GM12878 (cell line): ENCODE measurements at regions not wholly inside any gene's neighbourhood (a gene's known extent, or its start where the extent isn't known, plus 50 kb on each side); places are given as distances from the start of the nearest gene placed in this dataset.

Source experiments
- ATAC-seq: fragments of 200-7000 bp; cut with Tn5 transposase; 3 replicates; pipeline ENCODE4 v1.9.1; 2020; ENCODE audit warnings: mild to moderate bottlenecking, moderate library complexity
- BruUV-seq: library from RNA; stranded (reverse); fragments of 400-500 nt; replicated peaks from 2 replicates; lab custom pipeline; 2021; lab: Mats Ljungman, UMichigan
- CTCF ChIA-PET: fragments of 300-600 bp; sonication (Branson Sonifier 250); formaldehyde crosslinking; extraction: SDS; loops from one replicate; lab custom pipeline; 2021; ENCODE audit warnings: inconsistent platforms; lab: Yijun Ruan, JAX
- POLR2A ChIA-PET: fragments of 350-600 bp; formaldehyde crosslinking; extraction: SDS; loops from one replicate; lab custom pipeline; 2021; ENCODE audit warnings: inconsistent platforms; lab: Charles Lee
- RAD21 ChIA-PET: fragments of 300-600 bp; sonication (Branson Sonifier 250); formaldehyde crosslinking; loops from one replicate; lab custom pipeline; 2023; ENCODE audit warnings: antibody characterized with exemption; ENCODE audit not compliant: unreplicated experiment; lab: Charles Lee
- SMC1A ChIA-PET: fragments of 300-600 bp; sonication (Branson Sonifier 250); formaldehyde crosslinking; loops from one replicate; lab custom pipeline; 2023; ENCODE audit not compliant: unreplicated experiment, uncharacterized antibody; lab: Charles Lee
- DNase-seq: peaks from one replicate; pipeline ENCODE4 v3.0.0-alpha.2; 2011; ENCODE audit warnings: low read depth, low spot score
- FAIRE-seq: peaks from 3 replicates; lab custom pipeline; 2011; peaks lifted over from hg19 to GRCh38; lab: Jason Lieb, UNC
- H2AFZ ChIP-seq: 2 replicates; pipeline ENCODE4 v1.6.0; 2011; ENCODE audit warnings: low read depth, low read length, control low read depth; ENCODE audit not compliant: control insufficient read depth
- H3K27ac ChIP-seq: 2 replicates; pipeline ENCODE4 v1.5.1; 2011; ENCODE audit warnings: control low read depth; ENCODE audit not compliant: control insufficient read depth, insufficient read depth
- H3K27me3 ChIP-seq, 2 experiments: replicated peaks in 1 of 2; 2 replicates each; pipeline versions ENCODE4 v1.6.0 to v1.6.1; 2011; ENCODE audit warnings: low read length in 1 of 2; ENCODE audit not compliant: control insufficient read depth in 2 of 2, insufficient read depth in 2 of 2
- H3K36me3 ChIP-seq, 2 experiments: 2 replicates each; pipeline ENCODE4 v1.5.1; 2011; ENCODE audit warnings: low read length in 1 of 2; ENCODE audit not compliant: control insufficient read depth in 2 of 2, insufficient read depth in 2 of 2
- H3K4me1 ChIP-seq: 2 replicates; pipeline ENCODE4 v1.6.1; 2011; ENCODE audit warnings: mild to moderate bottlenecking, low read length, moderate library complexity, mixed read lengths; ENCODE audit not compliant: control insufficient read depth, insufficient read depth
- H3K4me2 ChIP-seq: 2 replicates; pipeline ENCODE4 v1.6.0; 2011; ENCODE audit warnings: control low read depth; ENCODE audit not compliant: control insufficient read depth, insufficient read depth
- H3K4me3 ChIP-seq: fragments of 200-600 bp; sonication (generic); 2 replicates; pipeline ENCODE4 v1.5.1; 2016
- H3K79me2 ChIP-seq: 2 replicates; pipeline ENCODE4 v1.6.0; 2011; ENCODE audit warnings: low read length; ENCODE audit not compliant: control insufficient read depth, insufficient read depth
- H3K9ac ChIP-seq: 2 replicates; pipeline ENCODE4 v1.8.0; 2011; ENCODE audit warnings: low read length, control low read depth, mixed read lengths; ENCODE audit not compliant: control insufficient read depth, insufficient read depth
- H3K9me3 ChIP-seq: replicated peaks from 3 replicates; pipeline ENCODE4 v1.5.1; 2011; ENCODE audit warnings: mild to moderate bottlenecking, low read length; ENCODE audit not compliant: control insufficient read depth, insufficient read depth
- H4K20me1 ChIP-seq: 2 replicates; pipeline ENCODE4 v1.6.0; 2011; ENCODE audit not compliant: control insufficient read depth, insufficient read depth
- BCLAF1 ChIP-seq: fragments of 450-650 bp; IDR thresholded peaks from 2 replicates; pipeline ENCODE4 v1.6.1; 2017; ENCODE audit warnings: antibody characterized with exemption, mild to moderate bottlenecking, moderate library complexity
- CHD2 ChIP-seq: IDR thresholded peaks from 2 replicates; pipeline ENCODE4 v1.6.1; 2011; ENCODE audit warnings: low read depth, low read length, improper control_type of control experiment, borderline replicate concordance
- CREB1 ChIP-seq: IDR thresholded peaks from 2 replicates; pipeline ENCODE4 v1.6.1; 2012; ENCODE audit warnings: low read depth, mild to moderate bottlenecking, inconsistent platforms
- IKZF1 ChIP-seq: fragments of 450-650 bp; conservative IDR thresholded peaks from 2 replicates; pipeline ENCODE4 v1.6.1; 2017; ENCODE audit warnings: antibody characterized with exemption, mild to moderate bottlenecking
- NFIC ChIP-seq: IDR thresholded peaks from 2 replicates; pipeline ENCODE4 v1.6.1; 2012; ENCODE audit warnings: low read depth, mild to moderate bottlenecking, inconsistent platforms, low read length, moderate library complexity
- NFYA ChIP-seq: IDR thresholded peaks from 2 replicates; pipeline ENCODE4 v1.6.1; 2011; ENCODE audit warnings: low read depth, mild to moderate bottlenecking, low read length, improper control_type of control experiment, borderline replicate concordance
- NRF1 ChIP-seq: conservative IDR thresholded peaks from 2 replicates; pipeline ENCODE4 v1.6.1; 2011; ENCODE audit warnings: mild to moderate bottlenecking, low read depth, low read length, improper control_type of control experiment
- POLR2AphosphoS5 ChIP-seq: IDR thresholded peaks from 2 replicates; pipeline ENCODE4 v1.6.1; 2011; ENCODE audit warnings: mild to moderate bottlenecking, low read length, inconsistent platforms
- SIN3A ChIP-seq: IDR thresholded peaks from 2 replicates; pipeline ENCODE4 v1.6.1; 2012; ENCODE audit warnings: low read depth, low read length, improper control_type of control experiment
- SMAD1 ChIP-seq: fragments of 450-650 bp; IDR thresholded peaks from 2 replicates; pipeline ENCODE4 v1.6.1; 2018; ENCODE audit warnings: mild to moderate bottlenecking, low read depth; ENCODE audit not compliant: partially characterized antibody
- TAF1 ChIP-seq: IDR thresholded peaks from 2 replicates; pipeline ENCODE4 v1.6.1; 2011; ENCODE audit warnings: mild to moderate bottlenecking, low read depth, low read length, borderline replicate concordance
- ZNF24 ChIP-seq: fragments of 450-650 bp; IDR thresholded peaks from 2 replicates; pipeline ENCODE4 v1.6.1; 2017; ENCODE audit warnings: antibody characterized with exemption, mild to moderate bottlenecking
- ZNF274 ChIP-seq: IDR thresholded peaks from one replicate; pipeline ENCODE4 v1.8.0; 2011; ENCODE audit not compliant: insufficient read length, insufficient read depth
- WGBS: methylation state at CpG from one replicate; pipeline ENCODE4 v1.1.6; 2016; ENCODE audit warnings: low lambda C conversion rate; ENCODE audit not compliant: insufficient replicate concordance, insufficient coverage; ENCODE audit errors: missing lambda C conversion rate; 5-methylcytosine and 5-hydroxymethylcytosine counted together
- in situ Hi-C: fragments of 300-500 bp; cut with MboI; formaldehyde crosslinking; loops from 9 replicates; pipeline ENCODE4 v1.14.3; 2018; ENCODE audit warnings: mixed read lengths
- intact Hi-C: fragments of 100-400 bp; cut with micrococcal nuclease; formaldehyde crosslinking; loops from one replicate; pipeline ENCODE4 v1.14.2; 2022; ENCODE audit not compliant: unreplicated experiment
- TF ChIP-seq, protein P1 (sequence below): fragments of 450-650 bp; IDR thresholded peaks from 2 replicates; pipeline ENCODE4 v1.6.1; 2017; ENCODE audit warnings: mild to moderate bottlenecking

- ChIA-PET RAD21 (no interaction called here), POLR2A (no interaction called here), SMC1A (no interaction called here), CTCF (no interaction called here)
- H3K36me3 ChIP-seq: no peaks in the 10 kb centered on the region
- H3K27me3 ChIP-seq: no peaks in the 10 kb centered on the region
- no peak overlapping the region for H3K4me3 ChIP-seq
- TF ChIP-seq ZNF24 (no peak), IKZF1 (no peak), SMAD1 (no peak), ZNF274 (no peak), CHD2 (no peak), CREB1 (no peak), POLR2AphosphoS5 (no peak), SIN3A (no peak), NFYA (no peak), NFIC (no peak), TAF1 (no peak), NRF1 (no peak), BCLAF1 (no peak)
- TF ChIP-seq, protein P1, sequence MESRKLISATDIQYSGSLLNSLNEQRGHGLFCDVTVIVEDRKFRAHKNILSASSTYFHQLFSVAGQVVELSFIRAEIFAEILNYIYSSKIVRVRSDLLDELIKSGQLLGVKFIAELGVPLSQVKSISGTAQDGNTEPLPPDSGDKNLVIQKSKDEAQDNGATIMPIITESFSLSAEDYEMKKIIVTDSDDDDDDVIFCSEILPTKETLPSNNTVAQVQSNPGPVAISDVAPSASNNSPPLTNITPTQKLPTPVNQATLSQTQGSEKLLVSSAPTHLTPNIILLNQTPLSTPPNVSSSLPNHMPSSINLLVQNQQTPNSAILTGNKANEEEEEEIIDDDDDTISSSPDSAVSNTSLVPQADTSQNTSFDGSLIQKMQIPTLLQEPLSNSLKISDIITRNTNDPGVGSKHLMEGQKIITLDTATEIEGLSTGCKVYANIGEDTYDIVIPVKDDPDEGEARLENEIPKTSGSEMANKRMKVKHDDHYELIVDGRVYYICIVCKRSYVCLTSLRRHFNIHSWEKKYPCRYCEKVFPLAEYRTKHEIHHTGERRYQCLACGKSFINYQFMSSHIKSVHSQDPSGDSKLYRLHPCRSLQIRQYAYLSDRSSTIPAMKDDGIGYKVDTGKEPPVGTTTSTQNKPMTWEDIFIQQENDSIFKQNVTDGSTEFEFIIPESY: no peak
- no peak overlapping the region for H3K9ac ChIP-seq
- H3K4me2 ChIP-seq: no peak overlapping the region
- no peaks in the 10 kb centered on the region for H3K4me1 ChIP-seq
- no peaks in the 10 kb centered on the region for H4K20me1 ChIP-seq
- ATAC-seq: no peak
- H3K79me2 ChIP-seq: no peaks in the 10 kb centered on the region
- H3K9me3 ChIP-seq: no peaks in the 10 kb centered on the region; the same call in 2 of the 3 replicates
- no peak for FAIRE-seq
- BruUV-seq: no TSS peak
- no peak overlapping the region for H2AFZ ChIP-seq
- no peak for DNase-seq
- intact Hi-C loops (no loop called here), in situ Hi-C loops (no loop called here)
- no peak overlapping the region for H3K27ac ChIP-seq
- 36% methylated on average over 10 of the region's 10 CpGs for WGBS
These were observed 1314.2 kb downstream of the BRD1 start for GRCh38 chr22:48513446-48513845.
